Activated CD4-positive, alpha-beta T cell treated with anti-CD3 and anti-CD28 coated beads for 1 hour (primary cell): ENCODE measurements at regions not wholly inside any gene's neighbourhood (a gene's known extent, or its start where the extent isn't known, plus 50 kb on each side); places are given as distances from the start of the nearest gene placed in this dataset.
"Not testable (repeated sequence)": the region's sequence is repeated elsewhere in the genome, so short reads cannot be mapped to it uniquely, and the experiment has no call there.

Experiments used
- DNase-seq: peaks from one replicate; pipeline ENCODE4 v3.0.0-alpha.2; 2020

DNA sequence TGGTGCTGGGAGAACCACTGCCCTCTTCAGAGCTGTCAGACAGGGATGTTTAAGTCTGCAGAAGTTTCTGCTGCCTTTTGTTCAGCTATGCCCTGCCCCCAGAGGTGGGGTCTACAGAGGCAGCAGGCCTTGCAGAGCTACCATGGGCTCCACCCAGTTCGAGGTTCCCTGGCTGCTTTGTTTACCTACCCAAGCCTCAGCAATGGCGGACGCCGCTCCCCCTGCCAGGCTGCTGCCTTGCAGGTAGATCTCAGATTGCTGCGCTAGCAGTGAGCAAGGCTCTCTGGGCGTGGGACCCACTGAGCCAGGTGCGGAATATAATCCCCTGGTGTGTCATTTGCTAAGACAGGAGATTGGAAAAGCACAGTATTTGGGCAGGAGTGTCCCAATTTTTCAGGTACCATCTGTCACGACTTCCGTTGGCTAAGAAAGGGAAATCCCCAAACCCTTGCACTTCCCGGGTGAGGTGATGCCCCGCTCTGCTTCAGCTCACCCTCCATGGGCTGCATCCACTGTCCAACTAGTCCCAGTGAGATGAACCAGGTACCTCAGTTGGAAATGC lies 1415.5 kb downstream of the GRIK2 start:
- not testable (repeated sequence) for DNase-seq

DNA sequence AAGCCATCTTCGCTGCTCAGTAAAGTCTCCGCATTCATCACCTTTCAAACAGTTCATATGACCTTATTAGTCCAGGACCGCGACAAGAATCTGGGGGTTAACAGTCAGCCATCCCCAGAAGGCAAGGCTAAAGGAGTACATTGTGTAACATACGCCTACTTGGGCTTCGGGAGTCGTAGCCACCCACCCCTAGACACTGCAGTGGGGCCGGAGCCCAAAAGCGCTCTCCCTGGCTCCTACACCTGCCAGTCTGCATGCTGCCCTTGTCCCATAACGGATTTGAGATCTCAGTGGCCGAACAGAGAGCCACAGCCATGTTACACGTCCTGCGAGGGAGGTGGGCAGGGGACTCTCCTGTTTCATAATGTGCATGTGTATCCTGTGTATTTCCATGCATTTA lies 1405.5 kb downstream of the GRIK2 start:
- DNase-seq: no peak

DNA sequence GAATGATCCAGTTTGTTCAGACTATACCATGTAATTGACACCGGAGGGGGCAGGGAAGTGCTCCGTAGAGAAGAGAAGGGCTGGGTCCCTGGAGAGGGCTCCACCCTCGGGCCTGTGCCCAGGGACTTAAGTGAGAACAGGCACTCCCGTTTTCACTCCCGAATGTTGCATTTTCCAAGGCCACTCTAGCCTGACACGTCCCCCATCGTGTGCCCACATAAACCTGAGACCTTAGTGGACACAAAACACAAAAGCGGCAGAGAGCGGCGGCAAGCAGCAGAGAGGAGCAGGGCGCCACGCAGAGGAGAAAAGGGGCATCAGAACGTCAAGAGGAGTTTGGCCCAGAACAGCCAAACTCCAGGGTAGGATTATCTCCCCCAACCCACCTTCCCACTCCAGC lies 1405.1 kb downstream of the GRIK2 start:
- DNase-seq: no peak

DNA sequence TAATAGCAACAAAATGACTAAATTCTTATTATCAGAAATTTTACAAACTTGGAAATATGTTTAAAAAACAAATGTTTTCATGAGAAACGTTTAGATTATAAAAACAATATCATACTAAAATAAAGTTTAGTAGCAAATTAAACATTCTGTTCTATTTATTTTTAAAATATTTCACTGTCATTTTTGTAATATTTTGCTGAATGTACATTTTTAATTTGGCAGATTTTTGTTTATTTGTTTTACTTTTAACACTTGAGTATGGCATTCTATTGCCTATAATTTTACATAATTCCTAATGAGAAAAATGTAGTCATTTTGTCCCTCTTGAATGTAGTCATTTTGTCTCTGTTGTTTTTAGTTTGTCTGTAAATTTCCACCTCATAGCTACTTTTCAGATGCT lies 1400.2 kb downstream of the GRIK2 start:
- DNase-seq: no peak

DNA sequence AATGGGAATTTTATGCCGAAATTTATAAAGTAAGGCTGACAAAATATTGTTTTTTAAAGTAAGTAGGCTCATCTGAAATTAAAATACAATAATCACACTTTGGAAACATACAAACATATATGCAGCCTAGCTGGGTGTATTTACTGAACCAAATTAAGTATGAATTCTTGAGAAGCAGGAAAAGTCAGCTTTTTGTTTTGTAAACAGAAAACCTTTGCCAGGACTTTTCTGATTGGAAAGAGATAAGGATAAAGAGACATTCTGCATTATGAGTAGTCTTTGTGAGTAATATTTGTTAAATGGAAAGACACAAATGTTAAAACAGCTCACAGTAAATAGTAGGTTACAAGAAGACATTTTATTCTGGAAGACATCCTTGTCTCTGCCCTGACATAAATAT lies 1380.8 kb downstream of the GRIK2 start:
- no peak for DNase-seq

DNA sequence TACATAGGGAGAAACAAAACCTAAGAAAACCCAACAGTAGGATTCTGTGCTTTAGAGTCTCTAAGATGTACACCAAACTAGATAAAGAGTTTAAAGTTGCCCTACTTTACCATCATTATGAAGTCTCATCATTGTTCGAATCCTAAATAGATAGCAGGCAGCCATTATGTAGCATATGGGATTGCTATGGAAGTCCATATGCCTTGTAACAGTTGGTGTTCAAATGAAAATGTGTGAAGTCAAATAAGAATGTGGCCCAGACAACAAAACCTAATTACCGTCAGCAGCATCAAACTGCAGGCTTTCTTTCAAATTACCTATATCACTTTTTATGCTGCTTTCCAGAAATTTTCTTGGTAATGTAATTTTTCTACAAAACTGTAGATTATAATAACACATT lies 1380.1 kb downstream of the GRIK2 start:
- DNase-seq: no peak

DNA sequence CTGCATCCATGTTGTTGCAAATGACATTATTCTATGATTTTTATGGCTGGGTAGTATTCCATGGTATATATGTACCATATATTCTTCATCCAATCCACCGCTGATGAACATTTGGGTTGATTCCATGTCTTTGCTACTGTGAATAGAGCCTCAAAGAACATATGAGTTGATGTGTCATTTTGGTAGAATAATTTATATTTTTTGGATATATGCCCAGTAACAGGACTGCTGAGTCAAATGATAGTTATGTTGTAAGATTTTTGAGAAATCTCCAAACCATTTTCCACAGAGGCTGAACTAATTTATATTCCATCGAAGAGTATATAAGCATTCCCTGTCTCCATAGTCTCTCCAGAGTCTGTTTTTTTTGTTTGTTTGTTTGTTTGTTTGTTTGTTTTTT lies 1373.5 kb downstream of the GRIK2 start:
- no peak for DNase-seq

DNA sequence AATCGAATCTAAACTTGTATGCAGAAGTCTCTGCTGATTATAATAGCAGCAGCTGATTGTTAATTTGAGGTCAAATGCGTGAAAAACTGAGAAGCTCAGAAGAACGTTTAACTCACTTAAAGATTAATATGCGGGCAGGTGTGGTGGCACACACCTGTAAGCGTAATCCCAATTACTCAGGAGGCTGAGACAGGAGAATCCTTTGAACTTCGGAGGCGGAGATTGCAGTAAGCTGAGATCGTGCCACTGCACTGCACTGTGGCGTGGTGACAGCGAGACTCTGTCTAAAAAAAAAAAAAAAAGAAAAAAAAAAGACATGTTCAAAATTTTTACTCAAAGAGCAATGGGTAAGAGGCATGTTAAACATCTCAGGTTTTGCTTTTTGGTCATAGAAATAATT lies 1370.8 kb downstream of the GRIK2 start:
- no peak for DNase-seq

DNA sequence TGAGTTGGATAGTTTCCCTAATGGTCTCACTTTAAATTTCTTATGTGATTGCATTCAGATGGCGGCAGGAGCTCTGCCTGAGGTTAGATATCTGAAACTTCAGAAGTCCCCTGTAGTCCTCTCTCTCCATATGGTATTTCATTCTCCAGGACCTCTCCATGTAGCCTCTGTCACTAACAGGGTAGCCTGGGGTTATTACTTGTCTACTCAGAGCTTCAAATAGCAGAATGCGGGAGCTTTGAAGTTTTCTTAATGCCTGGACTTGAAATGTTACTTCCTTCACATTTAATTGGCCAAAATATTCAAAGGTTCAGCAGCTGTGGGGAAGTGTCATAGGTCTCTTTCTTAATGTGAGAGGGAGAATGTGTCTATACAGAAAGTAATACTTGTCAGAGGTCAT lies 1370.4 kb downstream of the GRIK2 start:
- no peak for DNase-seq

DNA sequence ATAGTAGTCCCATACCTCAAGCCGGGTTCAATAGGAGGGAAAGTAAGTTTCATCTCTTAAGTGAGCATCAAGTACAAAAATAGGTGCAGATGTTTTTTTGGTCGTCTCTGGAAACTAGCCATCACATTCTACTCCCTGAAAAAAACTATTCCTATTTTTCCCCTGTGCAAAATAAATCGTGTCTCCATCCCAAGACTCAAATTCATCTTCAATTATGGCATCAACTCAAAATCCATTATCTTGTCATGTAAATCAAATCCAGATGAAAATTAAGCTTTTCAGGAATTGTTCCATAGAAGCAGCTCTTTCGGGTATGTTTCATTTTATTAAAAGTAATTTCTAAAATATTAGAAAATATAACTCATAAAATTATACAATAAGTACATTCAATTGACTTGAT lies 1368.4 kb downstream of the GRIK2 start:
- no peak for DNase-seq

DNA sequence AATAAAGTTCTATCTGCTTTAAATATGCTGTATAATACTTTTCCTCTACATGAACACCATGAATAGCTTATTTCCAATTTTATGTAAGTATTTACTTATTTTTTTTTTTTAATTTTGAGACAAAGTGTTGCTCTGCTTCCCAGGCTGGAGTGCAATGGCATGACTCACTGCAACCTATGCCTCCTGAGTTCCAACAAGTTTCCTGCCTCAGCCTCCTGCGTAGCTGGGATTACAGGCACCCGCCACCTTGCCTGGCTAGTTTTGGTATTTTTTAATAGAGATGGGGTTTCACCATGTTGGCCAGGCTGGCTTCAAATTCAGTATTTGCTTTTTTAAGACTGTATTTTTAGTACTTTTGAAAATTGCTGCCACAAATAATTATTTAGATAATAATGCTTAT lies 1365.9 kb downstream of the GRIK2 start:
- DNase-seq: no peak

DNA sequence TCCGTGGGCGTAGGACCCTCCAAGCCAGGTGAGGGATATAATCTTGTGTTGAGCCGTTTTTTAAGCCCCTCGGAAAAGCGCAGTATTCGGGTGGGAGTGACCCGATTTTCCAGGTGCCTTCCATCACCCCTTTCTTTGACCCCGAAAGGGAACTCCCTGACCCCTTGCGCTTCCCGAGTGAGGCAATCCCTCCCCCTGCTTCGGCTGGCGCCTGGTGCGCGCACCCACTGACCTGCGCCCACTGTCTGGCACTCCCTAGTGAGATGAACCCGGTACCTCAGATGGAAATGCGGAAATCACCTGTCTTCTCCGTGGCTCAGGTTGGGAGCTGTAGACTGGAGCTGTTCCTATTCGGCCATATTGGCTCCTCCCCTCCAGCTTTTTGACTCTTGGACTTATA lies 1365.0 kb downstream of the GRIK2 start:
- not testable (repeated sequence) for DNase-seq

DNA sequence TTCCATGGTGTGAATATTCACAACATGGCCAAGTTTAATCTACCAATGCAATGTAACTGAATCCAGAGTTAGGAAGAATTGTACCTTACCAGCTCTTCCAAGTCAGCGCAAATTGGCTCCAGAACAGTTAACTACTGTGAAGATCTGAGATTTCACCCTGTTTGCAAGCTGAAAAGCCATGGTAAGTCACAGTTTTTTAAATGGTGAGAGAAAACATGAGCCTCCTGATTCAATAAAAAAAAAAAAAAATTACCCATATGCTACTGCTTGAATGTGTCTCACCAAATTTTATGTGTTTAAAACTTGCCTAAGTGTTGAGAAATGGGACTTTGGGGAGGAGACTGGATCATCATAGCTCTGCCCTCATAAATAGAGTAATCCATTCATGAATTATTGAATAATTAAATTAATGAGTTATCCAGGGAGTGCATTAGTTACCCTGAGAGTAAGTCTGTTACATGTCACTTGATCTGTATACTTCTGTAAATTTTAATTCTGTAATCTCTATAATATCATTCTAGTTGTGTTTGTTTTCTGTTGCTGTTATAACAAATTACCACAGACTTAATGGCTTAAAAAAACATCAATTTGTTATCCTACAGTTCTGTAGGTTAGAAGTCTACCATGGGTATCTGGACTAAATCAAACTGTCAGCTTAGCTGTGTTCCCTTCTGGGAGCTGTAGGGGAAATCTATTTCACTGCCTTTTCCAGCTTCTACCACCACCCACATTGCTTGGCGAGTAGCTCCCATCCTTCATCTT lies 1355.9 kb downstream of the GRIK2 start:
- DNase-seq: no peak

DNA sequence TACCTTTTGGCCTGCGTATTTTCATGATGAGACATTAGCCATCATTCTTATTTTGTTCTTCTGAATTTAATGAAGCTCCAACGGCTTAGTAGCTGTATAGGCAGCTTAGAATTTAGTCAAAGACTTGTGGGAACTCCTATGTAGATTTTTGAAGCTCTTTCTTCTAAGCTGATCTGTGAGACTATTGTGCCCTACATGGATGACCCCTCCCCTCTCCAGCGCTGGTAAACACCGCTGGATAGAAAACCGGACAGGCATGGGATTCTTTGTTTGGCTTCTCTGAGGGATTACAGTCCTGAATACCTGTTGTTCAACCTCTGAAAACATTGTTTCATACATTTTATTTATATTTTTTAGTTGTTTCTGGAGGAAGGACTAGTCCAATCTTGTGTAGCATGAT lies 1353.4 kb downstream of the GRIK2 start:
- DNase-seq: no peak

DNA sequence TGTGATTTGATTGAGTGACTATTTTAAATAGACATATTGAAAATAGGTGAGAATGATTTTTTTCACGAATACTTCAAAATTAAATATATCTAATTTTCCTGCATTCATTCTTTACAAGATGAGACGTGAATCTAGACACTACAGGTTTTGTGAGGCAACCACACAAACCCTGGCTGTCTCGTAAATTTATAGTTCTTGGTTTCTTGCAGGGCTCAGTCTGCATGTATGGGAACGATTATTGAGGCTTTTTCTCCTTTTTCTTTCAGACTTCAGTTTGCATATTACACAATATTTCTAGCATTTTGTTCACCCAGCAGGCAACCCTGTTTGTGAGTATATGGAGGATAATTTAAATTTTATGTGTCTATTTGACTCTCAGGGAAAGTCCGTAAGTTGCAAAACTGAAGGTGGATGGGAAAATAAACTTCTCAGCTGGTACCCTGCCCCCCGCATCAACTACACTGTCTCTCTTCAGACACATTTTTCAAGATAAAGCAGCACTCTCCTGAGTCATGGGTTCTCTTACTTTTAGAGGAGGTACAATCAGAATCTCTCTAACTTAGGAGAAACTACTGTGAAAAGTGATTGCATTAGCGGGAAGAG lies 1349.3 kb downstream of the GRIK2 start:
- DNase-seq: no peak

DNA sequence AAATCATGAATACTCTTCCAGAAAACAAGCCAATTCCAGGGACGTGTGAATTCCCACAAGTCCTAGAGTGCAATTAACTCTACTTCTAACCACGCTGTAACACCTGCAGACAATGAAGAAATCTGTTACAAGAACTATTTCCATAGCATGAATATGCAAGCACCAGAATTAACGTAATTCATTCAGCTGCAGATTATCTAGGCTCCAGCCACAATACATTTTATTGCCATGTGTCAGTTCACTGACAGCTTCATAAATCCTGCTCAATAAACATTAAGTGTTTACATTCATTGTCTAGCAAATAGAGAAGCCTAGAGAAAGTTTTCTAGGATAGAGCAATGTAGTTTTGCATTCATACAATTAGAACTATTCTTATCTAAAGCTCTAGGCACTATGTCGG lies 1348.5 kb downstream of the GRIK2 start:
- DNase-seq: no peak

DNA sequence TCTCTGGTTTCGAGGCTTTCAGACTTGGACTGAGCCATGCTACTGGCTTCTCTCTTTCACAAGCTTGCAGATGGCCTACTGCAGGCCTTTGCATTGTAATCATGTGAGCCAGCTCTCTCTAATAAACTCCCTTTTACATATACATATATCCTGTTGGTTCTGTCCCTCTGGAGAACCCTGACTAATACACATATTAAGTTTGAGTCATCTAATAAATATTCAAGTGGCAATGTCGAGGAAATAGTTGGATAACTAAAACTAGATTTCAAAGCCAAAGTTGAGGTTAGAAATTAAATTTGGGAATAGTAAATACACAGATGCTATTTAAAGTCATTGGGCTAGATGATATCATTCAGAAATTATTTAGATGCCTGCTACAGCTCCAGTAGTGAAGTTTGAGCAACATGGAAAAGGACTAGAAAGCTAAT lies 1343.4 kb downstream of the GRIK2 start:
- DNase-seq: no peak

DNA sequence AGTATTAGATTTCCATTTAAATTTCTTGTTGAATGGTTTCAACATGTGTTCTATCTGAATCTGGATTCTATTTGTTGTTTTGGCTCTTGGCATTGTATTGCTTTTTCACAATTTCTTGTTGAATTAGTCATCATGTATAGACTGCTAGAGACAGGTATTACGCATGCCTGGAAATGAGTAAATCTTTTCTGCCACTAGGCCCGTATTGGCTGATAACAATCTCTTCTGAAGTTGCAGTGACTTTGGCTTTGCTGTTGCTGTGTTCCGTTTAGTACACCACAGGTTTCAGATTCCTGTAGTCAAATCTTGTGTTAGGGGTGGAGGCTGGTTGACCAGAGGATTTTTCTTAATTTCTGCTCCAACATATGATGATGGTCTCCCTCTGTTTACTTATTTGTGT lies 1339.4 kb downstream of the GRIK2 start:
- DNase-seq: no peak

DNA sequence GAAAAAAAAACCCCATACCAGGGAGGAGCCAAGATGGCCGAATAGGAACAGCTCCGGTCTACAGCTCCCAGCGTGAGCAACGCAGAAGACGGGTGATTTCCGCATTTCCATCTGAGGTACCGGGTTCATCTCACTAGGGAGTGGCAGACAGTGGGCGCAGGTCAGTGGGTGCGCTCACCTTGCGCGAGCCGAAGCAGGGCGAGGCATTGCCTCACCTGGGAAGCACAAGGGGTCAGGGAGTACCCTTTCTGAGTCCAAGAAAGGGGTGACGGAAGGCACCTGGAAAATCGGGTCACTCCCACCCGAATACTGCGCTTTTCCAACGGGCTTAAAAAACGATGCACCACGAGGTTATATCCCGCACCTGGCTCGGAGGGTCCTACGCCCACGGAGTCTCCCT lies 1328.6 kb downstream of the GRIK2 start:
- not testable (repeated sequence) for DNase-seq

DNA sequence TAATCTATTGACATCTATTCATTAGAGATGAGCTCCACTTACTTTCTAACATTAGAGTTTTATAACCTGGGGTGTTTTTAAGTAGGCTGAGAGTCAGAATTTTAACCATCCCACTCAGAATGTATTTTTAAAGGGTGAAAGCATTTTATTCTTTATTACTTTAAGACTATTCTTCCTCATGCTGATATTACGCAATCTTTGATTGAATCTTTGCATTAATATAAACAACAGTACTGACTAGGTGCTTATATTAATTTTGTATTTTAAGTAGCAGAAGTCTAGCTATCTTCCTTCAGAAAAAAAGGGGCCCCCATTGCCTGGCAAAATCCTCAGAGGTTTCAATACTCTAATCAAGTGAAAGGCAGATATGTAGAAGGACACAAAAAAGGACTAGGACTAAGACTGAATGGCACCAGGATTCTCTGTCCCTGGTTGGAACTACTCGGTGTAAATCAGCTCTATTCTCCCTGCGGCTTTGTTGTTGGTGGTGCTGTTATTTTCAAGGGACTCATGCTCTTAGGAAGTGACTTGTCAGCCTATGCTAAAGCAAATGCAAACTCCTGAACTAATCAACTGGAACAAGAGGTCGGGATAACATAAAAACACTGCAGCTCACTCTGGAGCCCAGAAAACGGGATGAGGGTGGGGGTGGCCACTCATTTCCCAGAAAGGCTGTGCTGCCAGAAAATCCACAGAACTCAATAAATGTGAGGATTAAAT lies 1324.4 kb downstream of the GRIK2 start:
- no peak for DNase-seq

DNA sequence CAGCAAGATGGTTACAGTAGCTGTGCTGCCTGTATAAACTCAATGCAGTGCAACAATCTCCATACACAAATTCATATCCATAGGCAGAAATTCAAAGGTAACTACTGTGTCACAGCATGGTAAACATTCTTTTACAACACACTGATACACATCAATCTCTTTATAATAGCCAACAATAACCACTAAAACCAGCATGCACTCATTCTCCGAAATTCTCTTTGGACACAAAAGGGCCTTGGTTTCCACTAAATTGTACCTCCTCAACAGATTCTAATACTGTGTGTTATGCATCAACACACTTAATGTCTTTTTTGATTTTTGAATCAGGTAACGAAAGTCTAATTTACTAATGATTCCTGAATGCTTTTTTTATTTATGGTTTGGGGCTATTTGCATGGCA lies 1323.7 kb downstream of the GRIK2 start:
- no peak for DNase-seq

DNA sequence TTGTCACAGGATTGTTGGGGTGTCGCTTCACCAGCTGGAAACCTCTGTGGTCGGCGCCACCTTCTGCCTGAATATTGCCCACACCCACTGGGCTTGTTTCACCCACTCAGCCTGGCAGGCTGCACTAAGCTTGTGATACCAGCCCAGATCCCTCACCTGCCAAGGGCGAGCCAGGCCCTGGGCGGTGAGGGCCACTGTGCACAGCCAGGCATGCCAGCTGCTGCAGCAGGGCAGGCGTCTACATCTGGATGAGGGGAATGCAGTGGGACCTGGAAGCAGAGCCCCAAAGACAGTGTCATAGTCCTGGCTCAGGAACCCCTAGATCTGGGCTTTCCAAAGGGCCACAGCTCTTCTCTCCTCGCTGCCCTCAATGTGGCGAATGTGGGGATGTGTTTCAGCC lies 1307.5 kb downstream of the GRIK2 start:
- DNase-seq: no peak

DNA sequence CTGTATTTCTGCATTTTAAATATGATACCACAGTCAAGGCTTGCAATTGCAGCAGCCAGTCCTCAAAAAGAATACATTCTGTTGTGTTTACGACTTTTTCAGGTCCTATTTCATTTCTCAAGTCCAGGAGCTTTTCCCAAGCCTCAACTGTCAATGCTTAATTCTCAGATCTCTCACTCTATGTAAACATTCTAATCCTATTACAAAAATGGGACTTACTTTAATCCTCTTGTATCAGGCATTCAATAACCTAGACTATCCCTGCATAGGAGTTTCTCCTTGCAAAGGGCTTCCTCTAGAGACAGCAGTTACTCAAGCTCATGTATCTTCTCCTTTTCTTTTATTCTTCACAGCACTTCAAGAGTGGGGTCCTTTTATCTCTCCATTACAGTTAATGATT lies 1293.0 kb downstream of the GRIK2 start:
- no peak for DNase-seq

DNA sequence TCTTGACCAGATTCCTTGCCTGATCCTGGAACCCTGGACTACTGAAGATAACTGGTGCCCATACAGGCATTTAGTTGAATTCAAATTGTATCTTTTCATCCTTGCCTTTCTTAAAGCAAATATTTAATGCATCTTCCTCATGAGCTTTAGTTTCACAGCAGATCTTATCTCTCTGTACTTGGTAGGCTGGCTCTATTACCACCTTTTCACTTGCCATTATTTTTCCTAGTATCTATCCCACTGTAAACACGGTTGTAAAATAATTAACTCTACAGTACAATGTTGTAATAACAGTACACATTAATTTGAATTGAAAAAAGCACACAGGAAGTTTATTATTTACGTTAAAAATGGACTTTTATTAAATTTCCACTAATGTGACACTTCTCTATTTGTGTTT lies 1286.9 kb downstream of the GRIK2 start:
- DNase-seq: no peak
